ENCODE measurements at regions not wholly inside any gene's neighbourhood (a gene's known extent, or its start where the extent isn't known, plus 50 kb on each side); places are given as distances from the start of the nearest gene placed in this dataset.
A peak's percentile ranks its signal among the peaks of the same experiment; 100 is the strongest.

DNA sequence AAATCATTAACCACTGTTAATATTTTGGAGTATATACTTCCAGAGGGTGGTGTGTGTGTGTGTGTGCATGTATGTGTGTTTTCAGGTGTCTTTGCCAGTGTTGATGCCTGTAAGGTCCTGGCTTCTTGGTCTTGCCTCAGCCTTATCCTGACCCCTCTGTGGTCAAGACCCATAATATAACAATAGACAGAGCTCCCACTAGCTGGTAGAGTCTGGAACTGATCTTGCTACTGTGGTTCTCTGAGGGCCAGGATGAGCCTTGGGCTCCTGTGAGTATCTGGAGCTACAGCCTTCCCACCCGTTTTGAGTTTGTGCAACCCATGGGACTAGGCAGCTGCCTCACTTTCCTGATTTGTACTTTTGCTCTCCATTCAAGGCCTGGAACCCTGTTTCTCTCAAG, 191.0 kb downstream of the IBTK start:
- DNase-seq: no peak
- TF ChIP-seq, protein P1, sequence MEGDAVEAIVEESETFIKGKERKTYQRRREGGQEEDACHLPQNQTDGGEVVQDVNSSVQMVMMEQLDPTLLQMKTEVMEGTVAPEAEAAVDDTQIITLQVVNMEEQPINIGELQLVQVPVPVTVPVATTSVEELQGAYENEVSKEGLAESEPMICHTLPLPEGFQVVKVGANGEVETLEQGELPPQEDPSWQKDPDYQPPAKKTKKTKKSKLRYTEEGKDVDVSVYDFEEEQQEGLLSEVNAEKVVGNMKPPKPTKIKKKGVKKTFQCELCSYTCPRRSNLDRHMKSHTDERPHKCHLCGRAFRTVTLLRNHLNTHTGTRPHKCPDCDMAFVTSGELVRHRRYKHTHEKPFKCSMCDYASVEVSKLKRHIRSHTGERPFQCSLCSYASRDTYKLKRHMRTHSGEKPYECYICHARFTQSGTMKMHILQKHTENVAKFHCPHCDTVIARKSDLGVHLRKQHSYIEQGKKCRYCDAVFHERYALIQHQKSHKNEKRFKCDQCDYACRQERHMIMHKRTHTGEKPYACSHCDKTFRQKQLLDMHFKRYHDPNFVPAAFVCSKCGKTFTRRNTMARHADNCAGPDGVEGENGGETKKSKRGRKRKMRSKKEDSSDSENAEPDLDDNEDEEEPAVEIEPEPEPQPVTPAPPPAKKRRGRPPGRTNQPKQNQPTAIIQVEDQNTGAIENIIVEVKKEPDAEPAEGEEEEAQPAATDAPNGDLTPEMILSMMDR (IDR thresholded peaks at IDR 0.05): no peak
- no peak overlapping the region for H3K27ac Mint-ChIP-seq
- H3K36me3 Mint-ChIP-seq (ENCODE audit: low read depth): no peaks in the 10 kb centered on the region
- H3K27me3 Mint-ChIP-seq (ENCODE audit: insufficient read depth): no peaks in the 10 kb centered on the region; the same call in 1 of the 2 replicates
- no peaks in the 10 kb centered on the region for H3K9me3 Mint-ChIP-seq
- no peak overlapping the region for H3K4me3 Mint-ChIP-seq
- H3K4me1 Mint-ChIP-seq (ENCODE audit: low read depth): peaks cover 17% of the 10 kb centered on the region

GRCh38 chr6:82045965-82046756, 201.4 kb downstream of the IBTK start:
- H3K9me3 Mint-ChIP-seq: no peaks in the 10 kb centered on the region
- TF ChIP-seq, protein P1 (IDR thresholded peaks at IDR 0.05): peak; percentile 27; the same call in 1 of the 2 replicates
- H3K4me3 Mint-ChIP-seq: no peak overlapping the region
- H3K27ac Mint-ChIP-seq: peak overlapping the region; percentile 84
- DNase-seq: peak; percentile 76
- H3K4me1 Mint-ChIP-seq (ENCODE audit: low read depth): peaks cover 23% of the 10 kb centered on the region
- no peaks in the 10 kb centered on the region; the same call in 1 of the 2 replicates for H3K27me3 Mint-ChIP-seq (ENCODE audit: insufficient read depth)
- no peaks in the 10 kb centered on the region for H3K36me3 Mint-ChIP-seq (ENCODE audit: low read depth)

- no peaks in the 10 kb centered on the region for H3K36me3 Mint-ChIP-seq (ENCODE audit: low read depth)
- no peaks in the 10 kb centered on the region for H3K9me3 Mint-ChIP-seq
- DNase-seq: peak; percentile 52
- TF ChIP-seq, protein P1 (IDR thresholded peaks at IDR 0.05): peak; percentile 87
- no peak overlapping the region for H3K4me3 Mint-ChIP-seq
- H3K27me3 Mint-ChIP-seq (ENCODE audit: insufficient read depth): peaks cover 1% of the 10 kb centered on the region
- H3K27ac Mint-ChIP-seq: peak overlapping the region; percentile 58; the same call in 1 of the 2 replicates
- peaks cover 19% of the 10 kb centered on the region for H3K4me1 Mint-ChIP-seq (ENCODE audit: low read depth)
These were observed 206.9 kb downstream of the IBTK start for GRCh38 chr6:82040405-82041221.

- H3K27me3 Mint-ChIP-seq (ENCODE audit: insufficient read depth): peaks cover 1% of the 10 kb centered on the region
These were observed 208.9 kb downstream of the IBTK start for GRCh38 chr6:82038631-82039030.

DNA sequence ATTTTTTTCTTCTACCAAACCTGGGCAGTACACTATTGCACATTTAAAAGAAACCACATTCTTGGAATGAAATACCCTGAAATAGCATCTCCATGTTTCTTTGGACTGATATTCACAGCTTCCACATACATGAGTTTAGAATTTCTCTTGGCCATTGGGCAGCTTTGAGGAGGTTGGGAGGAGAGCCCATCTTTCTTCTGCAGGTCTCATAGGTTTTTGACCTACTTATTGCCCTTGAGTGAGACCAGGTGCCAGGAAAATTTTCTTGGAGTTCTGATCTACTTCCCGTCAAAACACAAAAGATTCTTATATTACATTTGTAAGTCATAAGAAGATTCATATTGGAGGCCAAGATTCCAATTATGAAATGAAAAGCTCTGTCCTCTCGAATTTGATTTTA, 212.0 kb downstream of the IBTK start:
- Mint-ChIP-seq H3K9me3 (no peaks in the 10 kb centered on the region), H3K36me3 (ENCODE audit: low read depth) (no peaks in the 10 kb centered on the region), H3K4me1 (ENCODE audit: low read depth) (peaks cover 36% of the 10 kb centered on the region), H3K27me3 (ENCODE audit: insufficient read depth) (peaks cover 1% of the 10 kb centered on the region), H3K27ac (no peak overlapping the region), H3K4me3 (no peak overlapping the region)
- TF ChIP-seq, protein P1 (IDR thresholded peaks at IDR 0.05): no peak
- no peak for DNase-seq

More at GRCh38 chr6:82038631-82039030, 208.9 kb downstream of the IBTK start:
- Mint-ChIP-seq H3K9me3 (no peaks in the 10 kb centered on the region), H3K36me3 (ENCODE audit: low read depth) (no peaks in the 10 kb centered on the region), H3K4me1 (ENCODE audit: low read depth) (peaks cover 27% of the 10 kb centered on the region), H3K27ac (no peak overlapping the region), H3K4me3 (no peak overlapping the region)
- DNase-seq: no peak
- TF ChIP-seq, protein P1 (IDR thresholded peaks at IDR 0.05): no peak
